GM18517 (cell line): ENCODE measurements at regions not wholly inside any gene's neighbourhood (a gene's known extent, or its start where the extent isn't known, plus 50 kb on each side); places are given as distances from the start of the nearest gene placed in this dataset.
"Not testable (repeated sequence)": the region's sequence is repeated elsewhere in the genome, so short reads cannot be mapped to it uniquely, and the experiment has no call there.

Source experiments
- ATAC-seq: cut with Tn5 transposase; IDR thresholded peaks from one replicate; pipeline ENCODE4 v1.9.1; 2021; ENCODE audit warnings: mild to moderate bottlenecking, moderate library complexity; ENCODE audit not compliant: unreplicated experiment

GRCh38 chr13:33410619-33411018, 125.1 kb upstream of the STARD13 start:
- ATAC-seq: no peak

GRCh38 chr13:33411312-33411711, 125.8 kb upstream of the STARD13 start:
- no peak for ATAC-seq

- no peak for ATAC-seq
These were observed 130.3 kb upstream of the STARD13 start for GRCh38 chr13:33415822-33416221.

- ATAC-seq: not testable (repeated sequence)
These were observed 132.8 kb upstream of the STARD13 start for GRCh38 chr13:33418224-33418953.

GRCh38 chr13:33420117-33420516, 134.6 kb upstream of the STARD13 start:
- not testable (repeated sequence) for ATAC-seq

GRCh38 chr13:33426131-33426530, 140.6 kb upstream of the STARD13 start:
- no peak for ATAC-seq

GRCh38 chr13:33433316-33433715, 147.8 kb upstream of the STARD13 start:
- ATAC-seq: no peak

- ATAC-seq: no peak
These were observed 149.1 kb upstream of the STARD13 start for GRCh38 chr13:33434676-33435075.

- no peak for ATAC-seq
These were observed 149.7 kb upstream of the STARD13 start for GRCh38 chr13:33435207-33435606.

- no peak for ATAC-seq
These were observed 153.4 kb upstream of the STARD13 start for GRCh38 chr13:33438918-33439317.

- no peak for ATAC-seq
These were observed 155.5 kb upstream of the STARD13 start for GRCh38 chr13:33441015-33441414.

- no peak for ATAC-seq
These were observed 159.5 kb upstream of the STARD13 start for GRCh38 chr13:33445024-33445423.

- ATAC-seq: no peak
These were observed 159.9 kb upstream of the STARD13 start for GRCh38 chr13:33445476-33445875.

GRCh38 chr13:33446821-33447725, 161.5 kb upstream of the STARD13 start:
- no peak for ATAC-seq

- no peak for ATAC-seq
These were observed 163.3 kb upstream of the STARD13 start for GRCh38 chr13:33448889-33449288.

GRCh38 chr13:33450956-33451709, 165.6 kb upstream of the STARD13 start:
- no peak for ATAC-seq

- ATAC-seq: no peak
These were observed 167.4 kb upstream of the STARD13 start for GRCh38 chr13:33452873-33453517.

- ATAC-seq: no peak
These were observed 168.4 kb upstream of the STARD13 start for GRCh38 chr13:33453936-33454335.

- no peak for ATAC-seq
These were observed 169.5 kb upstream of the STARD13 start for GRCh38 chr13:33454844-33455705.

- ATAC-seq: no peak
These were observed 174.1 kb upstream of the STARD13 start for GRCh38 chr13:33459702-33460101.
